Psoas muscle (tissue), 7 donors: ENCODE measurements at regions not wholly inside any gene's neighbourhood (a gene's known extent, or its start where the extent isn't known, plus 50 kb on each side); places are given as distances from the start of the nearest gene placed in this dataset.

Experiments
- ATAC-seq, 4 donors: fragments of 200-7000 bp; cut with Tn5 transposase; one replicate each; pipeline ENCODE4 v1.9.1; 2020; ENCODE audit warnings: moderate library complexity in 3 of 4, mild to moderate bottlenecking in 2 of 4
- DNase-seq, 2 donors: peaks; one replicate each; pipeline ENCODE4 v3.0.0-alpha.2; 2020
- H3K27ac ChIP-seq: fragments of 200-600 bp; one replicate; pipeline ENCODE4 v1.8.0; 2022
- H3K27me3 ChIP-seq, 3 donors: fragments of 200-600 bp in 1 of 3; one replicate each; pipeline versions ENCODE4 v1.6.1 to v1.8.0; 2013 to 2022; ENCODE audit warnings: low read length in 2 of 3, mild to moderate bottlenecking in 2 of 3, moderate library complexity in 1 of 3; ENCODE audit not compliant: insufficient read depth in 3 of 3
- H3K36me3 ChIP-seq, 2 donors: fragments of 200-600 bp in 1 of 2; one replicate each; pipeline versions ENCODE4 v1.6.1 to v1.8.0; 2013 to 2022; ENCODE audit warnings: low read depth in 1 of 2, mild to moderate bottlenecking in 1 of 2, moderate library complexity in 1 of 2; ENCODE audit not compliant: insufficient read depth in 1 of 2
- H3K4me1 ChIP-seq: fragments of 200-600 bp; one replicate; pipeline ENCODE4 v1.8.0; 2022
- H3K4me3 ChIP-seq: fragments of 200-600 bp; one replicate; pipeline ENCODE4 v1.8.0; 2022; ENCODE audit warnings: mild to moderate bottlenecking
- H3K9me3 ChIP-seq: fragments of 200-600 bp; one replicate; pipeline ENCODE4 v1.8.0; 2022
- WGBS, 3 donors: extraction: QIAGEN DNeasy Blood & Tissue Kit; methylation state at CpG; one replicate each; pipeline versions ENCODE4 v1.1.6 to v1.1.7; 2013; 5-methylcytosine and 5-hydroxymethylcytosine counted together
- intact Hi-C, 2 donors: fragments of 100-400 bp; cut with DNase I; formaldehyde crosslinking; loops; one replicate each; pipeline versions ENCODE4 v1.11.0 to v1.14.2; 2022
- TF ChIP-seq, protein P1 (sequence below): fragments of 200-600 bp; IDR thresholded peaks from one replicate; pipeline ENCODE4 v1.8.0; 2022; ENCODE audit warnings: antibody characterized with exemption
- donor health status: healthy with polysubstance abuse.
- donor health status: DM: no; HTN: no; CAD: no; lungs with moderate emphysema.
- donor health status: Bipolar disorder and iron deficiency.
- donor health status: healthy.
- donor health status: DM: yes; HTN: yes; CAD: no.
- donor health status: DM: no; HTN: no; CAD: no.
- donor health status: DM: yes; HTN: yes; CAD: no.

DNA sequence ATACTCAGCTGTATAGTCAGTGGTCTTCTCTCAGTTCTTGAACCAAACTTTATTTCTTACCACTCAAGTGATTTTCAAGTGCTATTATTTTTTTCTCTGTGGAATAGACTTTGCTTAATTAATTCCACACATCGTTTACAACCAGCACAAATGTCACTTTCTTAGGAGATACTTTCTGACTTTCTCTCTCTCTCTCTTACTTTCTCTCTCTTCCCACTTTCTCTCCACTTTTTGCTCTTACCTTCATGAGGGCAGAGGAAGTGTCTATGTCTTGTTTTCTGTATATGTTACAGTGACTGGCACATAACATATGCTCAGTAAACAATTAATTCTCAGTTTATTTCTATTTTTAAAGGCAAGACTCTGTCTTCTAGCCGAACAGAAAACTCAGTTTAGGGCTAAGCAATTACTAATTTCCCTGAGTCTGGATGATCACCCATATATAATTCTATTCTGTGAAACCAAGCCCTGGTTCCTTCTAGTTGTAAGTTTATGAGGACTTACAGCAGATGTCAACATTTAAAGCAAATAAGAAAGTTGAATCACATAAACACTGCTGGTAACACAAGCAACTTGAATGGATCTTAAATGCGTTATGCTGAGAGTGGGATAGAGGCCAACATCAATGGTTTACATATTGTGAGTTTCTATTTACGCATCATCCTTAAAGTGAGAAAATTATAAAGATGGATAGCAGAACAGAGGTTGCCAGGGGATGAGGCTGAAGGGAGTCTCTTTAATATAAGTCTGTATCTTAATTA is 791.4 kb downstream of the MTRR start:
- no peak for ATAC-seq
- intact Hi-C loops = no loop called here
- WGBS, 3 donors = 76 to 83% (median 80%) methylated on average over 4 of the region's 4 CpGs

DNA sequence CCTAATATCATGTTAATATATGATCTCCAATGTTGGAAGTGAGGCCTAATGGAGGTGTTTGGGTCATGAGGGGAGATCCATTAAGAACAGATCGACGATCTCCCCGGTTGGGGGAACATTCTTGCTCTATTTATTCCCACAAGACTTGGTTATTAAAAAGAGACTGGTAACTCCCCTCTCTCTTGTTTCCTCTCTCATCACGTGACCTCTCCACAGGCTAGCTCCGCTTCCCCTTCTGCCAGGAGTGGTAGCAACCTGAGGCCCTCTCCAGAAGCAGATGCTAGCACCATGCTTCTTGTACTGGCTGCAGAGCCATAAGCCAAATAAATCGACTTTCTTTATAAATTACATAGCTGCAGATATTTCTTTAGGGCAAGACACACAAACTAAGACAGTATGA is 794.4 kb downstream of the MTRR start:
- H3K27ac ChIP-seq = no peak overlapping the region
- no peaks in the 10 kb centered on the region for H3K36me3 ChIP-seq
- WGBS, 3 donors = 79 to 84% (median 80%) methylated on average over 6 of the region's 6 CpGs
- H3K9me3 ChIP-seq = no peaks in the 10 kb centered on the region
- no peaks in the 10 kb centered on the region for H3K27me3 ChIP-seq
- DNase-seq (no peak), ATAC-seq (no peak)
- no peaks in the 10 kb centered on the region for H3K4me1 ChIP-seq
- intact Hi-C loops = no loop called here
- TF ChIP-seq, protein P1, sequence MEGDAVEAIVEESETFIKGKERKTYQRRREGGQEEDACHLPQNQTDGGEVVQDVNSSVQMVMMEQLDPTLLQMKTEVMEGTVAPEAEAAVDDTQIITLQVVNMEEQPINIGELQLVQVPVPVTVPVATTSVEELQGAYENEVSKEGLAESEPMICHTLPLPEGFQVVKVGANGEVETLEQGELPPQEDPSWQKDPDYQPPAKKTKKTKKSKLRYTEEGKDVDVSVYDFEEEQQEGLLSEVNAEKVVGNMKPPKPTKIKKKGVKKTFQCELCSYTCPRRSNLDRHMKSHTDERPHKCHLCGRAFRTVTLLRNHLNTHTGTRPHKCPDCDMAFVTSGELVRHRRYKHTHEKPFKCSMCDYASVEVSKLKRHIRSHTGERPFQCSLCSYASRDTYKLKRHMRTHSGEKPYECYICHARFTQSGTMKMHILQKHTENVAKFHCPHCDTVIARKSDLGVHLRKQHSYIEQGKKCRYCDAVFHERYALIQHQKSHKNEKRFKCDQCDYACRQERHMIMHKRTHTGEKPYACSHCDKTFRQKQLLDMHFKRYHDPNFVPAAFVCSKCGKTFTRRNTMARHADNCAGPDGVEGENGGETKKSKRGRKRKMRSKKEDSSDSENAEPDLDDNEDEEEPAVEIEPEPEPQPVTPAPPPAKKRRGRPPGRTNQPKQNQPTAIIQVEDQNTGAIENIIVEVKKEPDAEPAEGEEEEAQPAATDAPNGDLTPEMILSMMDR = no peak
- H3K4me3 ChIP-seq = no peak overlapping the region

More for the DNA sequence above, 791.4 kb downstream of the MTRR start:
- TF ChIP-seq, protein P1 = no peak
- H3K36me3 ChIP-seq = no peaks in the 10 kb centered on the region
- H3K4me3 ChIP-seq = no peak overlapping the region
- no peaks in the 10 kb centered on the region for H3K9me3 ChIP-seq
- no peaks in the 10 kb centered on the region for H3K27me3 ChIP-seq
- no peak for DNase-seq
- no peaks in the 10 kb centered on the region for H3K4me1 ChIP-seq
- H3K27ac ChIP-seq = no peak overlapping the region

DNA sequence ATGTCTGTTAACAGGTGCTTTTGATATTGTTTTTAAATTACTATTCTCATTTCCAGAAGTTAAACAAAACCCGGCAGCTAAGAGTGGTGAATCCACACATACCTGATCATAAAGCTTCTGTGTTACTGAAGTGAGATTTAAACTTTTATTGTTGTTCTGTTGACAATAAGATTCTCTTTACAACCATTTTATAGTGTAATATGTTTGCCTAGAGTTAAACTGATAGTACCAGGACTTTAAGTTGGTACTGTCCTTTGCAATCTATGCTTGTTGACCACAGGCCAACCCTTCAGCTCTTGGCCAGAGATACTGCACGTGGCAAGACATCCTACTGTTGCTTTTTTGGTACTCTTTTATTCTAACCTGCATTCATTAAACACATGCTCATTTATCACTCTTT is 806.2 kb downstream of the MTRR start:
- H3K27ac ChIP-seq = no peak overlapping the region
- no peak overlapping the region for H3K4me3 ChIP-seq
- no peaks in the 10 kb centered on the region for H3K4me1 ChIP-seq
- no peaks in the 10 kb centered on the region for H3K36me3 ChIP-seq
- TF ChIP-seq, protein P1 = no peak
- DNase-seq (no peak), ATAC-seq (no peak)
- H3K27me3 ChIP-seq = no peaks in the 10 kb centered on the region
- intact Hi-C loops = no loop called here
- 51 to 65% (median 64%) methylated on average over 2 of the region's 2 CpGs for WGBS, 3 donors
- H3K9me3 ChIP-seq = no peaks in the 10 kb centered on the region

- Histone ChIP-seq H3K27ac (no peak overlapping the region), H3K36me3 (no peaks in the 10 kb centered on the region), H3K9me3 (no peaks in the 10 kb centered on the region), H3K4me1 (no peaks in the 10 kb centered on the region), H3K4me3 (no peak overlapping the region), H3K27me3 (no peaks in the 10 kb centered on the region)
- WGBS, 3 donors = 28 to 53% (median 40%) methylated on average over 3 of the region's 3 CpGs
- DNase-seq = no peak
- ATAC-seq = no peak
- intact Hi-C loops = no loop called here
- TF ChIP-seq, protein P1 = no peak
Observed at GRCh38 chr5:8676695-8677094, 807.7 kb downstream of the MTRR start.

GRCh38 chr5:8682381-8682780 is 813.4 kb downstream of the MTRR start:
- DNase-seq (no peak), ATAC-seq (no peak)
- intact Hi-C loops = no loop called here
- Histone ChIP-seq H3K27ac (no peak overlapping the region), H3K4me1 (no peaks in the 10 kb centered on the region), H3K9me3 (no peaks in the 10 kb centered on the region), H3K36me3 (no peaks in the 10 kb centered on the region), H3K27me3 (no peaks in the 10 kb centered on the region), H3K4me3 (no peak overlapping the region)
- TF ChIP-seq, protein P1 = no peak
- WGBS, 3 donors = 84 to 91% (median 85%) methylated on average over 3 of the region's 3 CpGs
